Fibroblast of lung (primary cell): ENCODE measurements at regions not wholly inside any gene's neighbourhood (a gene's known extent, or its start where the extent isn't known, plus 50 kb on each side); places are given as distances from the start of the nearest gene placed in this dataset.

ENCODE experiments used
- DNase-seq, 2 donors: peaks; one replicate each; pipeline versions ENCODE4 v3.0.0 to v3.0.0-alpha.2; 2010; ENCODE audit warnings: low read depth in 2 of 2
- H2AFZ ChIP-seq: 2 replicates; pipeline ENCODE4 v1.5.1; 2012; ENCODE audit warnings: low read length, control low read depth, inconsistent platforms
- H3K27ac ChIP-seq: 2 replicates; pipeline ENCODE4 v1.5.1; 2011; ENCODE audit warnings: low read length, control low read depth; ENCODE audit not compliant: insufficient read depth
- H3K27me3 ChIP-seq: 2 replicates; pipeline ENCODE4 v1.5.1; 2011; ENCODE audit warnings: mild to moderate bottlenecking, low read length; ENCODE audit not compliant: control insufficient read depth, insufficient read depth
- H3K36me3 ChIP-seq: 2 replicates; pipeline ENCODE4 v1.5.1; 2011; ENCODE audit warnings: low read length; ENCODE audit not compliant: control insufficient read depth, insufficient read depth
- H3K4me1 ChIP-seq: 2 replicates; pipeline ENCODE4 v1.5.1; 2011; ENCODE audit warnings: low read length; ENCODE audit not compliant: control insufficient read depth, insufficient read depth; ENCODE audit errors: extremely low read depth
- H3K4me2 ChIP-seq: 2 replicates; pipeline ENCODE4 v1.5.1; 2011; ENCODE audit warnings: low read length, control low read depth; ENCODE audit not compliant: insufficient read depth; ENCODE audit errors: extremely low read depth
- H3K4me3 ChIP-seq, 4 experiments: fragments of 200-600 bp in 1 of 4; sonication (generic) in 1 of 4; replicated peaks in 1 of 4; 2 replicates each; pipeline ENCODE4 v1.5.1; 2011 to 2016; ENCODE audit warnings: low read length in 4 of 4, low read depth in 3 of 4, mild to moderate bottlenecking in 3 of 4, control low read depth in 2 of 4, inconsistent platforms in 1 of 4, mixed read lengths in 1 of 4; ENCODE audit not compliant: insufficient read depth in 1 of 4; ENCODE audit errors: control extremely low read depth in 1 of 4
- H3K79me2 ChIP-seq: 2 replicates; pipeline ENCODE4 v1.5.1; 2012; ENCODE audit warnings: mild to moderate bottlenecking, low read length, inconsistent platforms; ENCODE audit not compliant: control insufficient read depth, insufficient read depth
- H3K9ac ChIP-seq: 2 replicates; pipeline ENCODE4 v1.5.1; 2011; ENCODE audit warnings: mild to moderate bottlenecking, low read length, control low read depth; ENCODE audit not compliant: insufficient read depth
- H3K9me3 ChIP-seq: 2 replicates; pipeline ENCODE4 v1.5.1; 2012; ENCODE audit warnings: low read depth, low read length; ENCODE audit not compliant: control insufficient read depth, insufficient read depth
- H4K20me1 ChIP-seq: 2 replicates; pipeline ENCODE4 v1.5.1; 2011; ENCODE audit warnings: low read length; ENCODE audit not compliant: control insufficient read depth, insufficient read depth; ENCODE audit errors: extremely low read depth
- CTCF ChIP-seq, 2 donors: IDR thresholded peaks in 1 of 2; conservative IDR thresholded peaks in 1 of 2; 1 replicate in 1 of 2; 2 replicates in 1 of 2; pipeline ENCODE4 v1.5.1; 2011 to 2012; ENCODE audit warnings: low read length in 2 of 2, control low read depth in 1 of 2, inconsistent platforms in 1 of 2, low read depth in 1 of 2, mild to moderate bottlenecking in 1 of 2
- EZH2 ChIP-seq: IDR thresholded peaks from 2 replicates; pipeline ENCODE4 v1.5.1; 2012; ENCODE audit warnings: low read length, control low read depth, mild to moderate bottlenecking; ENCODE audit errors: missing control alignments

GRCh38 chr12:88884600-88884999 lies 304.3 kb upstream of the KITLG start:
- no peak for DNase-seq
- Histone ChIP-seq H3K4me3 (no peak overlapping the region), H3K4me1 (no peaks in the 10 kb centered on the region), H3K79me2 (no peaks in the 10 kb centered on the region), H3K36me3 (no peaks in the 10 kb centered on the region), H3K9ac (no peak overlapping the region), H2AFZ (no peak overlapping the region), H3K9me3 (no peaks in the 10 kb centered on the region), H3K27ac (no peak overlapping the region), H3K27me3 (no peaks in the 10 kb centered on the region), H3K4me2 (no peak overlapping the region), H4K20me1 (no peaks in the 10 kb centered on the region)
- TF ChIP-seq EZH2 (no peak), CTCF (conservative IDR thresholded peaks at IDR 0.05 in 1 of 2, IDR thresholded peaks at IDR 0.05 in 1 of 2; ENCODE audit: low read depth in 1 of 2, low read length in 2 of 2) (no peak)

GRCh38 chr12:88882662-88883061 lies 302.4 kb upstream of the KITLG start:
- TF ChIP-seq EZH2 (no peak), CTCF (conservative IDR thresholded peaks at IDR 0.05 in 1 of 2, IDR thresholded peaks at IDR 0.05 in 1 of 2; ENCODE audit: low read depth in 1 of 2, low read length in 2 of 2) (no peak)

GRCh38 chr12:88880051-88880450 lies 299.8 kb upstream of the KITLG start:
- H3K4me3 ChIP-seq: no peak overlapping the region
- no peaks in the 10 kb centered on the region for H3K79me2 ChIP-seq
- H3K36me3 ChIP-seq: no peaks in the 10 kb centered on the region
- TF ChIP-seq EZH2: no peak
- no peak for TF ChIP-seq CTCF (conservative IDR thresholded peaks at IDR 0.05 in 1 of 2, IDR thresholded peaks at IDR 0.05 in 1 of 2; ENCODE audit: low read depth in 1 of 2, low read length in 2 of 2)
- H3K9ac ChIP-seq: no peak overlapping the region
- no peak overlapping the region for H3K27ac ChIP-seq
- no peaks in the 10 kb centered on the region for H3K9me3 ChIP-seq
- H3K4me2 ChIP-seq: no peak overlapping the region
- no peaks in the 10 kb centered on the region for H3K27me3 ChIP-seq
- DNase-seq: no peak
- no peaks in the 10 kb centered on the region for H4K20me1 ChIP-seq
- H2AFZ ChIP-seq: no peak overlapping the region
- no peaks in the 10 kb centered on the region for H3K4me1 ChIP-seq

More at GRCh38 chr12:88882662-88883061, 302.4 kb upstream of the KITLG start:
- H3K9ac ChIP-seq: no peak overlapping the region
- no peak overlapping the region for H3K4me3 ChIP-seq
- H3K9me3 ChIP-seq: no peaks in the 10 kb centered on the region
- no peaks in the 10 kb centered on the region for H4K20me1 ChIP-seq
- no peak overlapping the region for H2AFZ ChIP-seq
- no peak overlapping the region for H3K27ac ChIP-seq
- H3K27me3 ChIP-seq: no peaks in the 10 kb centered on the region
- H3K4me1 ChIP-seq: no peaks in the 10 kb centered on the region
- no peaks in the 10 kb centered on the region for H3K79me2 ChIP-seq
- H3K4me2 ChIP-seq: no peak overlapping the region
- H3K36me3 ChIP-seq: no peaks in the 10 kb centered on the region
- no peak for DNase-seq
